Cardiac muscle cell (in vitro differentiated cells and primary cell): ENCODE measurements at regions not wholly inside any gene's neighbourhood (a gene's known extent, or its start where the extent isn't known, plus 50 kb on each side); places are given as distances from the start of the nearest gene placed in this dataset.

Experiments
- DNase-seq, 2 donors: peaks; one replicate each; pipeline versions ENCODE4 v3.0.0 to v3.0.0-alpha.2; 2010 to 2017; ENCODE audit warnings: low read depth in 1 of 2, low spot score in 1 of 2
- H3K27ac ChIP-seq: fragments of 200-600 bp; sonication (generic); 2 replicates; pipeline ENCODE4 v1.5.1; 2016
- H3K27me3 ChIP-seq: fragments of 200-600 bp; sonication (generic); 2 replicates; pipeline ENCODE4 v1.6.0; 2016; ENCODE audit warnings: control low read depth
- H3K36me3 ChIP-seq: fragments of 200-600 bp; sonication (generic); 2 replicates; pipeline ENCODE4 v1.5.1; 2016; ENCODE audit warnings: control low read depth
- H3K4me1 ChIP-seq: fragments of 200-600 bp; sonication (generic); 2 replicates; pipeline ENCODE4 v1.8.1; 2017; ENCODE audit warnings: low read depth, mild to moderate bottlenecking, mixed run types
- H3K4me3 ChIP-seq: fragments of 200-600 bp; sonication (generic); 2 replicates; pipeline ENCODE4 v1.5.1; 2016; ENCODE audit warnings: mild to moderate bottlenecking
- H3K9me3 ChIP-seq: fragments of 200-600 bp; sonication (generic); 2 replicates; pipeline ENCODE4 v1.5.1; 2017; ENCODE audit warnings: low read depth, mild to moderate bottlenecking, control low read depth
- CTCF ChIP-seq: IDR thresholded peaks from 2 replicates; pipeline ENCODE4 v1.5.1; 2012; ENCODE audit warnings: low read depth, mild to moderate bottlenecking, low read length

GRCh38 chr7:52920977-52921376 lies 114.5 kb upstream of the POM121L12 start:
- Histone ChIP-seq H3K27me3 (no peaks in the 10 kb centered on the region), H3K4me3 (no peak overlapping the region), H3K4me1 (peaks cover 12% of the 10 kb centered on the region), H3K27ac (peak overlapping the region; percentile 20), H3K36me3 (no peaks in the 10 kb centered on the region), H3K9me3 (no peaks in the 10 kb centered on the region)
- no peak for TF ChIP-seq CTCF
- DNase-seq = peak in 1 of 2 donors; percentile 47

GRCh38 chr7:52917982-52918578 lies 117.4 kb upstream of the POM121L12 start:
- Histone ChIP-seq H3K27me3 (no peaks in the 10 kb centered on the region), H3K4me1 (peaks cover 12% of the 10 kb centered on the region), H3K27ac (no peak overlapping the region), H3K9me3 (no peaks in the 10 kb centered on the region), H3K4me3 (no peak overlapping the region), H3K36me3 (no peaks in the 10 kb centered on the region)
- DNase-seq = no peak
- no peak for TF ChIP-seq CTCF

GRCh38 chr7:52911795-52912194 lies 123.6 kb upstream of the POM121L12 start:
- Histone ChIP-seq H3K4me1 (no peaks in the 10 kb centered on the region), H3K36me3 (no peaks in the 10 kb centered on the region), H3K4me3 (no peak overlapping the region), H3K27me3 (no peaks in the 10 kb centered on the region), H3K27ac (no peak overlapping the region), H3K9me3 (no peaks in the 10 kb centered on the region)
- DNase-seq = no peak
- TF ChIP-seq CTCF = no peak

GRCh38 chr7:52911326-52911725 lies 124.1 kb upstream of the POM121L12 start:
- no peak overlapping the region for H3K4me3 ChIP-seq
- TF ChIP-seq CTCF = no peak
- no peaks in the 10 kb centered on the region for H3K27me3 ChIP-seq
- H3K9me3 ChIP-seq = no peaks in the 10 kb centered on the region
- no peaks in the 10 kb centered on the region for H3K36me3 ChIP-seq
- no peaks in the 10 kb centered on the region for H3K4me1 ChIP-seq
- DNase-seq = no peak
- no peak overlapping the region for H3K27ac ChIP-seq

GRCh38 chr7:52909935-52910334 lies 125.5 kb upstream of the POM121L12 start:
- no peaks in the 10 kb centered on the region for H3K9me3 ChIP-seq
- no peak for DNase-seq
- H3K4me1 ChIP-seq = no peaks in the 10 kb centered on the region
- no peaks in the 10 kb centered on the region for H3K27me3 ChIP-seq
- H3K4me3 ChIP-seq = no peak overlapping the region
- TF ChIP-seq CTCF = no peak
- no peak overlapping the region for H3K27ac ChIP-seq
- H3K36me3 ChIP-seq = no peaks in the 10 kb centered on the region
